H9 (cell line): ENCODE measurements at regions not wholly inside any gene's neighbourhood (a gene's known extent, or its start where the extent isn't known, plus 50 kb on each side); places are given as distances from the start of the nearest gene placed in this dataset.

Source experiments
- DNase-seq: peaks from one replicate; pipeline ENCODE4 v3.0.0-alpha.2; 2017
- H2AFZ ChIP-seq: one replicate; pipeline ENCODE4 v1.6.1; 2013; ENCODE audit warnings: mild to moderate bottlenecking, low read length, control low read depth, moderate library complexity
- H2AK5ac ChIP-seq: 2 replicates; pipeline ENCODE4 v1.6.1; 2013; ENCODE audit warnings: low read length, control low read depth, mixed read lengths; ENCODE audit not compliant: insufficient read length
- H2BK120ac ChIP-seq: one replicate; pipeline ENCODE4 v1.6.1; 2013; ENCODE audit warnings: low read depth, mild to moderate bottlenecking, low read length, control low read depth, inconsistent platforms; ENCODE audit not compliant: poor library complexity, severe bottlenecking
- H2BK12ac ChIP-seq: 2 replicates; pipeline ENCODE4 v1.6.1; 2013; ENCODE audit warnings: low read length, control low read depth, mixed read lengths, low read depth; ENCODE audit not compliant: insufficient read length
- H2BK15ac ChIP-seq: 2 replicates; pipeline ENCODE4 v1.6.1; 2013; ENCODE audit warnings: low read depth, low read length, control low read depth
- H2BK20ac ChIP-seq: one replicate; pipeline ENCODE4 v1.6.1; 2013; ENCODE audit warnings: low read depth, mild to moderate bottlenecking, low read length, control low read depth, inconsistent platforms; ENCODE audit not compliant: poor library complexity, severe bottlenecking
- H2BK5ac ChIP-seq: 2 replicates; pipeline ENCODE4 v1.6.1; 2013; ENCODE audit warnings: low read length, control low read depth, mixed read lengths; ENCODE audit not compliant: insufficient read length
- H3K14ac ChIP-seq: 2 replicates; pipeline ENCODE4 v1.6.1; 2013; ENCODE audit warnings: low read length, control low read depth; ENCODE audit not compliant: insufficient read depth
- H3K18ac ChIP-seq: 2 replicates; pipeline ENCODE4 v1.6.1; 2013; ENCODE audit warnings: low read depth, mild to moderate bottlenecking, mixed read lengths, low read length, control low read depth; ENCODE audit not compliant: insufficient read length
- H3K23ac ChIP-seq: 2 replicates; pipeline ENCODE4 v1.6.1; 2013; ENCODE audit warnings: low read length, control low read depth, mixed read lengths, low read depth; ENCODE audit not compliant: insufficient read length
- H3K23me2 ChIP-seq: 2 replicates; pipeline ENCODE4 v1.6.1; 2013; ENCODE audit warnings: low read depth, mild to moderate bottlenecking, mixed read lengths, low read length, control low read depth; ENCODE audit not compliant: insufficient read length, poor library complexity, severe bottlenecking
- H3K27ac ChIP-seq: 2 replicates; pipeline ENCODE4 v1.5.1; 2013; ENCODE audit warnings: low read length, control low read depth, mixed read lengths, low read depth; ENCODE audit not compliant: insufficient read length
- H3K27me3 ChIP-seq: 2 replicates; pipeline ENCODE4 v1.6.1; 2013; ENCODE audit warnings: low read length, control low read depth, inconsistent platforms; ENCODE audit not compliant: insufficient read depth
- H3K4ac ChIP-seq: 2 replicates; pipeline ENCODE4 v1.6.1; 2013; ENCODE audit warnings: low read depth, mild to moderate bottlenecking, control low read depth, inconsistent platforms, low read length, moderate library complexity
- H3K4me1 ChIP-seq: 2 replicates; pipeline ENCODE4 v1.6.1; 2013; ENCODE audit warnings: low read length, control low read depth, inconsistent platforms; ENCODE audit not compliant: insufficient read depth
- H3K4me2 ChIP-seq: 2 replicates; pipeline ENCODE4 v1.6.1; 2013; ENCODE audit warnings: low read length, control low read depth, mixed read lengths; ENCODE audit not compliant: insufficient read length, insufficient read depth
- H3K56ac ChIP-seq: 2 replicates; pipeline ENCODE4 v1.6.1; 2013; ENCODE audit warnings: low read depth, mild to moderate bottlenecking, mixed read lengths, low read length, control low read depth; ENCODE audit not compliant: insufficient read length
- H3K79me1 ChIP-seq: 2 replicates; pipeline ENCODE4 v1.6.1; 2013; ENCODE audit warnings: low read depth, mild to moderate bottlenecking, moderate library complexity, low read length, control low read depth, inconsistent platforms; ENCODE audit not compliant: insufficient read depth, poor library complexity, severe bottlenecking
- H3K79me2 ChIP-seq: 2 replicates; pipeline ENCODE4 v1.6.1; 2013; ENCODE audit warnings: low read length, control low read depth, inconsistent platforms; ENCODE audit not compliant: insufficient read depth
- H3K9ac ChIP-seq: 2 replicates; pipeline ENCODE4 v1.6.1; 2013; ENCODE audit warnings: low read length, control low read depth, mixed read lengths; ENCODE audit not compliant: insufficient read length; ENCODE audit errors: extremely low read depth
- H3K9me3 ChIP-seq: one replicate; pipeline ENCODE4 v1.6.1; 2013; ENCODE audit warnings: low read depth, low read length, inconsistent platforms; ENCODE audit not compliant: control insufficient read depth
- H3T11ph ChIP-seq: one replicate; pipeline ENCODE4 v1.6.1; 2013; ENCODE audit warnings: mild to moderate bottlenecking, low read length, control low read depth, inconsistent platforms
- H4K20me1 ChIP-seq: one replicate; pipeline ENCODE4 v1.6.1; 2013; ENCODE audit not compliant: control insufficient read depth, insufficient read length, insufficient read depth
- H4K5ac ChIP-seq: 2 replicates; pipeline ENCODE4 v1.6.1; 2013; ENCODE audit warnings: low read depth, mild to moderate bottlenecking, mixed read lengths, low read length, control low read depth; ENCODE audit not compliant: insufficient read length
- H4K8ac ChIP-seq: replicated peaks from 2 replicates; pipeline ENCODE4 v1.6.1; 2013; ENCODE audit warnings: low read length, control low read depth, mixed read lengths, low read depth; ENCODE audit not compliant: insufficient read length
- H4K91ac ChIP-seq: 2 replicates; pipeline ENCODE4 v1.6.1; 2013; ENCODE audit warnings: low read depth, mild to moderate bottlenecking, moderate library complexity, mixed read lengths, low read length, control low read depth; ENCODE audit not compliant: insufficient read length
- H3K27ac Mint-ChIP-seq, 3 experiments: 2 replicates in 2 of 3; 3 replicates in 1 of 3; pipeline ENCODE4 v1.8.0; 2020 to 2021; ENCODE audit warnings: mixed read lengths in 3 of 3, mild to moderate bottlenecking in 1 of 3, moderate library complexity in 1 of 3
- H3K27me3 Mint-ChIP-seq: 2 replicates; pipeline ENCODE4 v1.8.0; 2021; ENCODE audit warnings: low read depth, mild to moderate bottlenecking, moderate library complexity, mixed read lengths
- H3K36me3 Mint-ChIP-seq, 3 experiments: 2 replicates in 2 of 3; 3 replicates in 1 of 3; pipeline ENCODE4 v1.8.0; 2020 to 2021; ENCODE audit warnings: low read depth in 3 of 3, mixed read lengths in 3 of 3; ENCODE audit not compliant: insufficient read depth in 1 of 3
- H3K4me1 Mint-ChIP-seq, 2 experiments: 2 replicates each; pipeline ENCODE4 v1.8.0; 2020; ENCODE audit warnings: mixed read lengths in 2 of 2
- H3K4me3 Mint-ChIP-seq, 2 experiments: 2 replicates in 1 of 2; 3 replicates in 1 of 2; pipeline ENCODE4 v1.8.0; 2020 to 2021; ENCODE audit warnings: mild to moderate bottlenecking in 2 of 2, mixed read lengths in 2 of 2, moderate library complexity in 1 of 2
- H3K9me3 Mint-ChIP-seq, 2 experiments: 2 replicates in 1 of 2; 3 replicates in 1 of 2; pipeline ENCODE4 v1.8.0; 2020; ENCODE audit warnings: mild to moderate bottlenecking in 2 of 2, mixed read lengths in 2 of 2, moderate library complexity in 1 of 2
- CTCF ChIP-seq: fragments of 200-600 bp; sonication (generic); conservative IDR thresholded peaks from 3 replicates; pipeline ENCODE4 v1.8.0; 2021; ENCODE audit warnings: antibody characterized with exemption, mild to moderate bottlenecking
- WGBS: extraction: QIAGEN DNeasy Blood & Tissue Kit; methylation state at CpG from one replicate; pipeline ENCODE4 v1.1.7; 2013; ENCODE audit warnings: missing lambda C conversion rate, low lambda C conversion rate, mixed read lengths; ENCODE audit not compliant: insufficient read length; ENCODE audit errors: extremely low coverage; 5-methylcytosine and 5-hydroxymethylcytosine counted together

- Histone ChIP-seq H3K27ac (no peak overlapping the region), H4K8ac (no peak overlapping the region), H4K5ac (no peak overlapping the region), H3K14ac (no peak overlapping the region), H3K23ac (no peak overlapping the region), H3K9me3 (no peaks in the 10 kb centered on the region), H3K18ac (no peak overlapping the region), H4K91ac (no peak overlapping the region), H4K20me1 (no peaks in the 10 kb centered on the region), H3T11ph (no peak overlapping the region), H3K9ac (no peak overlapping the region), H2BK120ac (no peak overlapping the region), H3K23me2 (no peaks in the 10 kb centered on the region), H2BK20ac (no peak overlapping the region), H3K79me2 (no peaks in the 10 kb centered on the region), H2AK5ac (no peak overlapping the region), H3K4ac (no peak overlapping the region), H3K4me1 (0 out of 2 replicates have a peak, but pooled peaks cover 2% of the 10 kb centered on the region), H3K56ac (no peak overlapping the region), H3K27me3 (no peaks in the 10 kb centered on the region), H3K4me2 (no peak overlapping the region), H2AFZ (no peak overlapping the region), H2BK15ac (no peak overlapping the region), H2BK5ac (no peak overlapping the region), H3K79me1 (no peaks in the 10 kb centered on the region), H2BK12ac (no peak overlapping the region)
- no peak for DNase-seq
- Mint-ChIP-seq H3K4me1 (peaks cover 8 to 9% of the 10 kb centered on the region in 2 experiments; a peak in 3 of 4 replicates), H3K27me3 (no peaks in the 10 kb centered on the region), H3K27ac (no peak overlapping the region), H3K36me3 (no peaks in the 10 kb centered on the region), H3K9me3 (no peaks in the 10 kb centered on the region), H3K4me3 (no peak overlapping the region)
- WGBS = no CpG with 5 or more reads among the region's 1 CpG
- TF ChIP-seq CTCF = no peak
Measured at GRCh38 chr13:74557870-74558269, 423.7 kb upstream of the KLF12 start.
